Glutamatergic neuron (in vitro differentiated cells): ENCODE measurements at regions not wholly inside any gene's neighbourhood (a gene's known extent, or its start where the extent isn't known, plus 50 kb on each side); places are given as distances from the start of the nearest gene placed in this dataset.

Experiments used
- DNase-seq: peaks from one replicate; pipeline ENCODE4 v3.0.0; 2022
- H3K27ac Mint-ChIP-seq: one replicate; pipeline ENCODE4 v1.8.0; 2020; ENCODE audit warnings: mild to moderate bottlenecking, mixed read lengths, inconsistent platforms; ENCODE audit not compliant: unreplicated experiment
- H3K27me3 Mint-ChIP-seq: one replicate; pipeline ENCODE4 v1.8.0; 2020; ENCODE audit warnings: mild to moderate bottlenecking, moderate library complexity, mixed read lengths, inconsistent platforms; ENCODE audit not compliant: unreplicated experiment
- H3K36me3 Mint-ChIP-seq: one replicate; pipeline ENCODE4 v1.8.0; 2020; ENCODE audit warnings: mild to moderate bottlenecking, mixed read lengths, inconsistent platforms; ENCODE audit not compliant: unreplicated experiment
- H3K4me1 Mint-ChIP-seq: one replicate; pipeline ENCODE4 v1.8.0; 2020; ENCODE audit warnings: mild to moderate bottlenecking, low read depth, mixed read lengths, inconsistent platforms; ENCODE audit not compliant: unreplicated experiment
- H3K4me3 Mint-ChIP-seq: one replicate; pipeline ENCODE4 v1.8.0; 2020; ENCODE audit warnings: mild to moderate bottlenecking, mixed read lengths, inconsistent platforms; ENCODE audit not compliant: unreplicated experiment
- H3K9me3 Mint-ChIP-seq: one replicate; pipeline ENCODE4 v1.8.0; 2020; ENCODE audit warnings: mild to moderate bottlenecking, moderate library complexity, mixed read lengths, inconsistent platforms; ENCODE audit not compliant: unreplicated experiment
- CTCF ChIP-seq: fragments of 200-600 bp; sonication (generic); IDR thresholded peaks from one replicate; pipeline ENCODE4 v1.5.0; 2021; ENCODE audit not compliant: partially characterized antibody, unreplicated experiment

GRCh38 chr11:71071736-71072509 is 180.5 kb downstream of the SHANK2 start:
- no peaks in the 10 kb centered on the region for H3K36me3 Mint-ChIP-seq
- no peak for DNase-seq
- no peaks in the 10 kb centered on the region for H3K9me3 Mint-ChIP-seq
- no peaks in the 10 kb centered on the region for H3K4me1 Mint-ChIP-seq
- H3K27me3 Mint-ChIP-seq: peaks cover 5% of the 10 kb centered on the region
- no peak overlapping the region for H3K27ac Mint-ChIP-seq
- no peak overlapping the region for H3K4me3 Mint-ChIP-seq
- no peak for TF ChIP-seq CTCF

GRCh38 chr11:71070490-71071453 is 181.6 kb downstream of the SHANK2 start:
- Mint-ChIP-seq H3K4me3 (no peak overlapping the region), H3K27ac (no peak overlapping the region), H3K27me3 (peaks cover 5% of the 10 kb centered on the region), H3K4me1 (no peaks in the 10 kb centered on the region), H3K36me3 (no peaks in the 10 kb centered on the region), H3K9me3 (no peaks in the 10 kb centered on the region)
- DNase-seq: no peak
- no peak for TF ChIP-seq CTCF

GRCh38 chr11:71068963-71069362 is 183.4 kb downstream of the SHANK2 start:
- peaks cover 3% of the 10 kb centered on the region for H3K27me3 Mint-ChIP-seq
- no peaks in the 10 kb centered on the region for H3K9me3 Mint-ChIP-seq
- TF ChIP-seq CTCF: no peak
- H3K36me3 Mint-ChIP-seq: no peaks in the 10 kb centered on the region
- no peak for DNase-seq
- no peak overlapping the region for H3K4me3 Mint-ChIP-seq
- no peaks in the 10 kb centered on the region for H3K4me1 Mint-ChIP-seq
- H3K27ac Mint-ChIP-seq: no peak overlapping the region

- Mint-ChIP-seq H3K4me3 (no peak overlapping the region), H3K27ac (no peak overlapping the region), H3K36me3 (no peaks in the 10 kb centered on the region), H3K4me1 (no peaks in the 10 kb centered on the region), H3K9me3 (peaks cover 3% of the 10 kb centered on the region), H3K27me3 (peaks cover 3% of the 10 kb centered on the region)
- no peak for DNase-seq
- no peak for TF ChIP-seq CTCF
These were observed 184.6 kb downstream of the SHANK2 start for GRCh38 chr11:71067753-71068152.
